ENCODE measurements at regions not wholly inside any gene's neighbourhood (a gene's known extent, or its start where the extent isn't known, plus 50 kb on each side); places are given as distances from the start of the nearest gene placed in this dataset.

GRCh38 chr9:78539188-78539587 lies 242.3 kb downstream of the PSAT1 start:
- TF ChIP-seq, protein P1, sequence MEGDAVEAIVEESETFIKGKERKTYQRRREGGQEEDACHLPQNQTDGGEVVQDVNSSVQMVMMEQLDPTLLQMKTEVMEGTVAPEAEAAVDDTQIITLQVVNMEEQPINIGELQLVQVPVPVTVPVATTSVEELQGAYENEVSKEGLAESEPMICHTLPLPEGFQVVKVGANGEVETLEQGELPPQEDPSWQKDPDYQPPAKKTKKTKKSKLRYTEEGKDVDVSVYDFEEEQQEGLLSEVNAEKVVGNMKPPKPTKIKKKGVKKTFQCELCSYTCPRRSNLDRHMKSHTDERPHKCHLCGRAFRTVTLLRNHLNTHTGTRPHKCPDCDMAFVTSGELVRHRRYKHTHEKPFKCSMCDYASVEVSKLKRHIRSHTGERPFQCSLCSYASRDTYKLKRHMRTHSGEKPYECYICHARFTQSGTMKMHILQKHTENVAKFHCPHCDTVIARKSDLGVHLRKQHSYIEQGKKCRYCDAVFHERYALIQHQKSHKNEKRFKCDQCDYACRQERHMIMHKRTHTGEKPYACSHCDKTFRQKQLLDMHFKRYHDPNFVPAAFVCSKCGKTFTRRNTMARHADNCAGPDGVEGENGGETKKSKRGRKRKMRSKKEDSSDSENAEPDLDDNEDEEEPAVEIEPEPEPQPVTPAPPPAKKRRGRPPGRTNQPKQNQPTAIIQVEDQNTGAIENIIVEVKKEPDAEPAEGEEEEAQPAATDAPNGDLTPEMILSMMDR (IDR thresholded peaks at IDR 0.05; ENCODE audit: insufficient read depth, missing control alignments) = no peak
- FAIRE-seq (no peak), DNase-seq (ENCODE audit: insufficient read length, low spot score) (no peak)

GRCh38 chr9:78539904-78540303 lies 243.0 kb downstream of the PSAT1 start:
- TF ChIP-seq, protein P1 (IDR thresholded peaks at IDR 0.05; ENCODE audit: insufficient read depth, missing control alignments) = no peak
- DNase-seq (ENCODE audit: insufficient read length, low spot score) (no peak), FAIRE-seq (no peak)

- TF ChIP-seq, protein P1 (IDR thresholded peaks at IDR 0.05; ENCODE audit: insufficient read depth, missing control alignments) = no peak
- FAIRE-seq (no peak), DNase-seq (ENCODE audit: insufficient read length, low spot score) (no peak)
Measured at GRCh38 chr9:78541868-78542443, 245.0 kb downstream of the PSAT1 start.

DNA sequence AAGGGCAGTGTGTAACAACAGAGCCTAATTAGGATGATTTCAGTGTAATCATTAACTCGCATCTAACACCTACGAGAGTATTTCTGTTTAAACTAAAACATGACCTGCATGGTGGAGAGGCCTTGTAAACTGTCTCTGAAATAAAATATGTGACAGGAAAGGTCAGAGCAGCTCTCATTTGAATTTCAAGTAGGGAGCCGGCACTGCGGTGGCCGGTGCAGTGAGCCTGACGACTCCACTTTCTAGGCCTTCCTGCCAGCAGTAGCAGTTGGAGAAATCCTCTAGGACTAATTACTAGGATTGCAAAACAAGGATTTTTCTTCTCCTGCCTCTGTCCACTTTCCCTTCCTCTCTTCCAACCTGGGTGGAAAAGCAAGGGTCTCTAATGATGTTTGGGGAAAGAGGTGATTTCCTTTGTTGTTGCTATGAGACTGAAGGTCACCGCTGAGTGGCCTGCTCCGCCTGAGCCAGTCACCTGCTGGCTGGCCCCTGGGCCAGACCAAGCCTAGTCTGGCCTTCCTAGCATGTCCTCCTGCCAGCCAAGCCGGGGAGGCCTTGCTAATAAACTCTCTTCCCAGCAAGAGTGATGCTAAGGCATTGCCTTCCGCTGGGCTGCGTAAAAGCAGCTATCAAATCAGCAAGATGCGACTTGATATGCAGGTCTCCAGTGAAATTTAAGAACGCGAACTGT lies 245.7 kb downstream of the PSAT1 start:
- FAIRE-seq = no peak
- DNase-seq (ENCODE audit: insufficient read length, low spot score) = no peak
- TF ChIP-seq, protein P1 (IDR thresholded peaks at IDR 0.05; ENCODE audit: insufficient read depth, missing control alignments) = no peak

GRCh38 chr9:78543353-78543752 lies 246.4 kb downstream of the PSAT1 start:
- TF ChIP-seq, protein P1 (IDR thresholded peaks at IDR 0.05; ENCODE audit: insufficient read depth, missing control alignments) = no peak
- DNase-seq (ENCODE audit: insufficient read length, low spot score) (no peak), FAIRE-seq (no peak)

DNA sequence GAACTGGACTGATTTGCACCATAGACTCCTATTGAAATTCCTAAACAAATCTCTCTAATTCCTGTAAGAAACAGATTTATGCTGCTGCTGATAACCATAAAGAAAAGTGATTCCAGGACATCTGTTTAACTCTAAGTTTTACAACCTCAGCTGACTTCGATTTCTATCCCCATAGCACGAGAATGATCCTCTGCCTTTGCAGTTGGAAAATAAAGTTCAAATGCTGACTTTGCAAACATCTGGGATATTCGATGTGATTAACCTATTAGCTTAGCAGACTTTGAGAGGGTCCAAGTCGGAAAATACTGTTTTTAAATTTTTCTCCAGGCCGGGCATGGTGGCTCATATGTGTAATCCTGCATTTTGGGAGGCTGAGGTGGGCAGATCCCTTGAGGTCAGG lies 247.3 kb downstream of the PSAT1 start:
- no peak for FAIRE-seq
- DNase-seq (ENCODE audit: insufficient read length, low spot score) = no peak
- TF ChIP-seq, protein P1 (IDR thresholded peaks at IDR 0.05; ENCODE audit: insufficient read depth, missing control alignments) = no peak

GRCh38 chr9:78547831-78548230 lies 250.9 kb downstream of the PSAT1 start:
- no peak for FAIRE-seq
- DNase-seq (ENCODE audit: insufficient read length, low spot score) = no peak
- TF ChIP-seq, protein P1 (IDR thresholded peaks at IDR 0.05; ENCODE audit: insufficient read depth, missing control alignments) = no peak

All from D721Med (cell line).